SK-N-SH (cell line): ENCODE measurements at regions not wholly inside any gene's neighbourhood (a gene's known extent, or its start where the extent isn't known, plus 50 kb on each side); places are given as distances from the start of the nearest gene placed in this dataset.

Experiments used
- CTCF ChIA-PET: fragments of 300-600, 350-600 bp; formaldehyde crosslinking; extraction: SDS; loops from one replicate; lab custom pipeline; 2021; lab: Yijun Ruan, JAX
- POLR2A ChIA-PET: fragments of 350-600 bp; sonication (Branson Sonifier 250); formaldehyde crosslinking; extraction: SDS; loops from one replicate; lab custom pipeline; 2020; ENCODE audit warnings: antibody characterized with exemption, inconsistent platforms; lab: Yijun Ruan, JAX
- DNase-seq: peaks from one replicate; pipeline ENCODE4 v3.0.0; 2012
- H2AFZ ChIP-seq: fragments of 200-600 bp; sonication (generic); 2 replicates; pipeline ENCODE4 v1.8.1; 2016; ENCODE audit warnings: antibody characterized with exemption, mild to moderate bottlenecking, low read depth
- H3F3A ChIP-seq: fragments of 200-600 bp; sonication (generic); replicated peaks from 2 replicates; pipeline ENCODE3; 2016; ENCODE audit warnings: antibody characterized with exemption, mild to moderate bottlenecking; ENCODE audit not compliant: insufficient read depth
- H3K27ac ChIP-seq, 2 experiments: fragments of 200-500 bp in 1 of 2; fragments of 200-600 bp in 1 of 2; sonication (Bioruptor generic) in 1 of 2; sonication (generic), shearing (Covaris generic) in 1 of 2; 2 replicates each; pipeline versions ENCODE4 v1.5.1 to v1.6.1; 2014 to 2016; ENCODE audit warnings: low read depth in 2 of 2, inconsistent platforms in 1 of 2, low read length in 1 of 2, mild to moderate bottlenecking in 1 of 2, mixed read lengths in 1 of 2
- H3K27me3 ChIP-seq: fragments of 200-600 bp; sonication (generic), shearing (Covaris generic); 2 replicates; pipeline ENCODE4 v1.6.1; 2016; ENCODE audit warnings: mixed run types; ENCODE audit not compliant: insufficient read depth
- H3K36me3 ChIP-seq, 2 experiments: fragments of 200-500 bp in 1 of 2; fragments of 200-600 bp in 1 of 2; sonication (Bioruptor generic) in 1 of 2; sonication (generic) in 1 of 2; replicated peaks in 1 of 2; 2 replicates each; pipeline versions ENCODE3 to v1.5.1; 2014 to 2016; ENCODE audit warnings: low read length in 1 of 2, mild to moderate bottlenecking in 1 of 2; ENCODE audit not compliant: insufficient read depth in 2 of 2, control insufficient read depth in 1 of 2
- H3K4me1 ChIP-seq, 2 experiments: fragments of 200-500 bp in 1 of 2; fragments of 200-600 bp in 1 of 2; sonication (Bioruptor generic) in 1 of 2; sonication (generic), shearing (Covaris generic) in 1 of 2; 2 replicates each; pipeline versions ENCODE4 v1.5.1 to v1.6.1; 2014 to 2016; ENCODE audit warnings: low read depth in 1 of 2, low read length in 1 of 2, mixed run types in 1 of 2; ENCODE audit not compliant: insufficient read depth in 2 of 2, control insufficient read depth in 1 of 2
- H3K4me2 ChIP-seq: fragments of 200-600 bp; sonication (generic), shearing (Covaris generic); 2 replicates; pipeline ENCODE4 v1.6.1; 2017; ENCODE audit warnings: mixed run types
- H3K4me3 ChIP-seq, 2 experiments: fragments of 200-500 bp in 1 of 2; fragments of 200-600 bp in 1 of 2; sonication (Bioruptor generic) in 1 of 2; sonication (generic), shearing (Covaris generic) in 1 of 2; 2 replicates each; pipeline versions ENCODE4 v1.5.1 to v1.8.1; 2014 to 2016; ENCODE audit warnings: low read depth in 2 of 2, inconsistent platforms in 1 of 2, low read length in 1 of 2, mild to moderate bottlenecking in 1 of 2, mixed read lengths in 1 of 2, moderate library complexity in 1 of 2
- H3K79me2 ChIP-seq: fragments of 200-600 bp; sonication (generic); 2 replicates; pipeline ENCODE4 v1.8.1; 2017; ENCODE audit warnings: mild to moderate bottlenecking; ENCODE audit not compliant: insufficient read depth
- H3K9ac ChIP-seq: fragments of 200-600 bp; sonication (generic); 2 replicates; pipeline ENCODE4 v1.6.1; 2017; ENCODE audit warnings: mixed run types
- H3K9me2 ChIP-seq: fragments of 200-600 bp; sonication (generic); 2 replicates; pipeline ENCODE4 v1.6.1; 2017; ENCODE audit warnings: mixed run types
- H3K9me3 ChIP-seq: fragments of 200-600 bp; sonication (generic); 2 replicates; pipeline ENCODE4 v1.6.1; 2017; ENCODE audit warnings: mixed run types, mild to moderate bottlenecking, moderate library complexity
- H4K20me1 ChIP-seq: fragments of 200-600 bp; sonication (generic); 2 replicates; pipeline ENCODE4 v1.6.1; 2017; ENCODE audit warnings: mild to moderate bottlenecking, mixed run types; ENCODE audit not compliant: insufficient read depth
- CHD2 ChIP-seq: fragments of 150-350 bp; IDR thresholded peaks from 2 replicates; pipeline ENCODE4 v1.6.1; 2018; ENCODE audit warnings: low read length; ENCODE audit not compliant: partially characterized antibody
- CTCF ChIP-seq: fragments of 200-600 bp; sonication (generic); IDR thresholded peaks from 2 replicates; pipeline ENCODE4 v1.6.1; 2017; ENCODE audit warnings: antibody characterized with exemption, mild to moderate bottlenecking, moderate library complexity
- FOXM1 ChIP-seq: IDR thresholded peaks from 2 replicates; pipeline ENCODE4 v1.4.0; 2012; ENCODE audit warnings: low read depth, mild to moderate bottlenecking
- GABPA ChIP-seq: IDR thresholded peaks from 2 replicates; pipeline ENCODE4 v1.4.0; 2012; ENCODE audit warnings: low read depth, mild to moderate bottlenecking
- GATA2 ChIP-seq: sonication (generic); formaldehyde crosslinking; IDR thresholded peaks from 2 replicates; pipeline ENCODE4 v1.5.0; 2020; ENCODE audit warnings: mild to moderate bottlenecking, missing genetic modification reagents
- JUND ChIP-seq: IDR thresholded peaks from 2 replicates; pipeline ENCODE4 v1.4.0; 2012
- MAX ChIP-seq: IDR thresholded peaks from 2 replicates; pipeline ENCODE4 v1.4.0; 2012; ENCODE audit warnings: low read depth
- MXI1 ChIP-seq: IDR thresholded peaks from 2 replicates; pipeline ENCODE4 v1.6.1; 2012; ENCODE audit warnings: mild to moderate bottlenecking, low read depth, low read length, improper control_type of control experiment
- NFIC ChIP-seq: IDR thresholded peaks from 2 replicates; pipeline ENCODE4 v1.4.0; 2012; ENCODE audit warnings: borderline replicate concordance
- POLR2AphosphoS5 ChIP-seq: IDR thresholded peaks from 2 replicates; pipeline ENCODE4 v1.6.1; 2012; ENCODE audit warnings: low read depth, low read length
- RCOR1 ChIP-seq: fragments of 150-350 bp; IDR thresholded peaks from 2 replicates; pipeline ENCODE4 v1.6.1; 2017; ENCODE audit warnings: antibody characterized with exemption, low read length
- RFX5 ChIP-seq: IDR thresholded peaks from 2 replicates; pipeline ENCODE4 v1.6.1; 2012; ENCODE audit warnings: mild to moderate bottlenecking, improper control_type of control experiment, low read length
- SIN3A ChIP-seq: IDR thresholded peaks from 2 replicates; pipeline ENCODE4 v1.6.1; 2012; ENCODE audit warnings: low read depth, mild to moderate bottlenecking, low read length, moderate library complexity, borderline replicate concordance
- SMC3 ChIP-seq: IDR thresholded peaks from 2 replicates; pipeline ENCODE4 v1.6.1; 2012; ENCODE audit warnings: low read depth, low read length, improper control_type of control experiment
- USF2 ChIP-seq: fragments of 150-350 bp; IDR thresholded peaks from 2 replicates; pipeline ENCODE4 v1.6.1; 2017; ENCODE audit warnings: antibody characterized with exemption, low read length, low read depth, borderline replicate concordance
- YY1 ChIP-seq: IDR thresholded peaks from 2 replicates; pipeline ENCODE4 v1.4.0; 2012; ENCODE audit warnings: low read depth, mild to moderate bottlenecking
- WGBS: methylation state at CpG from one replicate; pipeline ENCODE4 v1.1.6; 2017; ENCODE audit warnings: low lambda C conversion rate; 5-methylcytosine and 5-hydroxymethylcytosine counted together

- H3K9ac ChIP-seq = no peak overlapping the region
- no peaks in the 10 kb centered on the region for H3K9me2 ChIP-seq
- no peak for DNase-seq
- H2AFZ ChIP-seq = no peak overlapping the region
- no peaks in the 10 kb centered on the region for H3K27me3 ChIP-seq
- ChIA-PET POLR2A (no interaction called here), CTCF (interaction anchor here (1.1 kb wide), 1 partner anchor 10 kb away, joined by 3 read pairs; no protein-coding TSS in a partner anchor)
- no peaks in the 10 kb centered on the region for H3K4me1 ChIP-seq
- H3K36me3 ChIP-seq = no peaks in the 10 kb centered on the region
- H3K27ac ChIP-seq = no peak overlapping the region
- H3F3A ChIP-seq = no peaks in the 10 kb centered on the region
- WGBS = 48% methylated on average over 1 of the region's 1 CpG
- no peaks in the 10 kb centered on the region for H3K79me2 ChIP-seq
- H3K9me3 ChIP-seq = no peaks in the 10 kb centered on the region
- TF ChIP-seq USF2 (no peak), CHD2 (no peak), GATA2 (CRISPR knock-in tag) (no peak), MXI1 (no peak), RFX5 (no peak), FOXM1 (no peak), MAX (no peak)
- no peak overlapping the region for H3K4me3 ChIP-seq
- no peak overlapping the region for H3K4me2 ChIP-seq
- no peaks in the 10 kb centered on the region for H4K20me1 ChIP-seq
Observed at GRCh38 chr18:39770399-39770798, 2184.6 kb upstream of the PIK3C3 start.

GRCh38 chr18:39764873-39765272 lies 2190.2 kb upstream of the PIK3C3 start:
- Histone ChIP-seq H3K36me3 (no peaks in the 10 kb centered on the region), H3F3A (no peaks in the 10 kb centered on the region), H4K20me1 (no peaks in the 10 kb centered on the region), H3K9me2 (no peaks in the 10 kb centered on the region), H3K4me2 (no peak overlapping the region), H2AFZ (no peak overlapping the region), H3K9ac (no peak overlapping the region), H3K27ac (no peak overlapping the region), H3K4me1 (no peaks in the 10 kb centered on the region), H3K9me3 (no peaks in the 10 kb centered on the region), H3K4me3 (no peak overlapping the region), H3K27me3 (no peaks in the 10 kb centered on the region), H3K79me2 (no peaks in the 10 kb centered on the region)
- TF ChIP-seq CTCF (no peak), CHD2 (no peak), JUND (no peak)
- POLR2A ChIA-PET = no interaction called here
- no peak for DNase-seq
- CTCF ChIA-PET = no interaction called here

- Histone ChIP-seq H3K9me2 (no peaks in the 10 kb centered on the region), H3F3A (no peaks in the 10 kb centered on the region), H3K27ac (no peak overlapping the region), H3K4me2 (no peak overlapping the region), H3K36me3 (no peaks in the 10 kb centered on the region), H3K4me1 (no peaks in the 10 kb centered on the region), H4K20me1 (no peaks in the 10 kb centered on the region), H3K9ac (no peak overlapping the region), H3K27me3 (no peaks in the 10 kb centered on the region), H3K4me3 (no peak overlapping the region), H3K79me2 (no peaks in the 10 kb centered on the region), H2AFZ (no peak overlapping the region), H3K9me3 (no peaks in the 10 kb centered on the region)
- whole genome bisulfite sequencing = 10% methylated on average over 1 of the region's 1 CpG
- no peak for DNase-seq
- CTCF ChIA-PET = no interaction called here
- POLR2A ChIA-PET = no interaction called here
- no peak for TF ChIP-seq GATA2 (CRISPR knock-in tag)
- TF ChIP-seq SMC3 = no peak
- no peak for TF ChIP-seq USF2
- TF ChIP-seq JUND = no peak
- TF ChIP-seq YY1 = no peak
- no peak for TF ChIP-seq SIN3A
- no peak for TF ChIP-seq GABPA
- TF ChIP-seq NFIC = no peak
- no peak for TF ChIP-seq POLR2AphosphoS5
- no peak for TF ChIP-seq RCOR1
- TF ChIP-seq CTCF = no peak
Observed at GRCh38 chr18:39761273-39761672, 2193.8 kb upstream of the PIK3C3 start.
